ENCODE measurements at regions not wholly inside any gene's neighbourhood (a gene's known extent, or its start where the extent isn't known, plus 50 kb on each side); places are given as distances from the start of the nearest gene placed in this dataset.

DNA sequence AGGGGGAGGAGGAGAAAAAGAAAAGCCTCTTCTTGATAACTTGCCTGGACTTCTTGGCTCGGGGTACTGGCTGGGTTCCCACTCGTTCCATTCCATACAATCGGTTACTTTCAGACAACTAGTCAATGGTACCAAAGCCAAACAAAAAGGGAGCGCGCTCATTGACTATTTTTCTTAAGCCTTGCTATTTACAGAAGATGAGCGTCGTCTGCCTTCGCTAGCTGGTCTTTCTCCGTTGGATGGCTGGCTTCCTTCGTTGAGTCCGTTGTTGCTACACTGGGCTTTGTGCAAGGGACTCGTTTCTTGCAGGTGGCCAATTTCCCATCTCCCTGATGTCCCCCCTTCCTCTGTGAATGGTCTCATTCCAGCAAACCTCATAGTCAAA, 260.4 kb downstream of the ZNF516 start:
- DNase-seq (ENCODE audit: low spot score) (no peak), ATAC-seq (ENCODE audit: insufficient number of reproducible peaks, low FRiP score, low read depth) (no peak)
- H3K4me1 ChIP-seq (ENCODE audit: control insufficient read depth in 1 of 2, low read depth in 2 of 2): no peaks in the 10 kb centered on the region
- H3K27ac ChIP-seq: no peak overlapping the region
- H3K36me3 ChIP-seq: no peaks in the 10 kb centered on the region
- H3K4me3 ChIP-seq: no peak overlapping the region
- TF ChIP-seq, protein P1, sequence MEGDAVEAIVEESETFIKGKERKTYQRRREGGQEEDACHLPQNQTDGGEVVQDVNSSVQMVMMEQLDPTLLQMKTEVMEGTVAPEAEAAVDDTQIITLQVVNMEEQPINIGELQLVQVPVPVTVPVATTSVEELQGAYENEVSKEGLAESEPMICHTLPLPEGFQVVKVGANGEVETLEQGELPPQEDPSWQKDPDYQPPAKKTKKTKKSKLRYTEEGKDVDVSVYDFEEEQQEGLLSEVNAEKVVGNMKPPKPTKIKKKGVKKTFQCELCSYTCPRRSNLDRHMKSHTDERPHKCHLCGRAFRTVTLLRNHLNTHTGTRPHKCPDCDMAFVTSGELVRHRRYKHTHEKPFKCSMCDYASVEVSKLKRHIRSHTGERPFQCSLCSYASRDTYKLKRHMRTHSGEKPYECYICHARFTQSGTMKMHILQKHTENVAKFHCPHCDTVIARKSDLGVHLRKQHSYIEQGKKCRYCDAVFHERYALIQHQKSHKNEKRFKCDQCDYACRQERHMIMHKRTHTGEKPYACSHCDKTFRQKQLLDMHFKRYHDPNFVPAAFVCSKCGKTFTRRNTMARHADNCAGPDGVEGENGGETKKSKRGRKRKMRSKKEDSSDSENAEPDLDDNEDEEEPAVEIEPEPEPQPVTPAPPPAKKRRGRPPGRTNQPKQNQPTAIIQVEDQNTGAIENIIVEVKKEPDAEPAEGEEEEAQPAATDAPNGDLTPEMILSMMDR (IDR thresholded peaks at IDR 0.05): no peak
- H3K9me3 ChIP-seq: peaks cover 6% of the 10 kb centered on the region
- no peaks in the 10 kb centered on the region for H3K27me3 ChIP-seq (replicated peaks; ENCODE audit: insufficient read depth)

DNA sequence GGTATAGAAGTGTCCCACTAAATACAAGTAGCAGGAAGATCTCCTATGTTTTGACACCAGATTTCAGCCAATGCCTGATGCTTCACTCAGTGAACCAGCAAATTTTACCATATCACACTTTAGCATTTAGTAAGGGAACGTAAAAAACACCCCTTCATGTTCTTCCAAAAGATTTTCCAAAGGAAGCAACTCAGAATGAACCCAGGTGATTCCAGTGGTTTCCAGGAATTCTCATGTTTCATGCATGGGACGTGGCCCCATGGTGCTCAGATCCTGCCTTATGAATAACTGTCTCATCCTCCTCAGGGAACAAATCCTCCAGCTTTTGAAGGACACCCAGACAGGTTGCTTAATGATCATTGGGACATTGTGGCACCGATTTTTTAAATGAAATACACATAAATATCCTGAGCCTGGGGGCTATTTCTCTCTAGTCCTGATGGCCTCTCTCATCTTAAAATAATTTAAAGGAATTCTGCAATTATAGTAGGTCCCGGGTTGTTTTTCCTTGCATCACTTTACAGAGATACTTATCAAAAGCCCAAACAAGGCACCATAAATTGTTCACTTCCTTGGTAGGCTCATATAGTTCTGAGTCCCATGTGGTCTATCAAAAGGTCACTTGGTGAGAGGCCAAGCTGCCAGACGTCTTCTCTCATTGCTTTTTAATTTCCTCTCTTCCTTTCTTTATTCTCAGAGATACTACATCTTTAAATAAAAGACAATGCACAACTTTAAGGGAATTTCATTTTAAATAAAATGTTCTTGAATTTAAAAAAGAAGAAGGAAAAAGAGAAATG, 261.0 kb downstream of the ZNF516 start:
- H3K27me3 ChIP-seq (replicated peaks; ENCODE audit: insufficient read depth): no peaks in the 10 kb centered on the region
- no peak for DNase-seq (ENCODE audit: low spot score)
- ATAC-seq (ENCODE audit: insufficient number of reproducible peaks, low FRiP score, low read depth): no peak
- H3K4me3 ChIP-seq: no peak overlapping the region
- H3K36me3 ChIP-seq: no peaks in the 10 kb centered on the region
- peaks cover 6% of the 10 kb centered on the region for H3K9me3 ChIP-seq
- H3K27ac ChIP-seq: no peak overlapping the region
- TF ChIP-seq, protein P1 (IDR thresholded peaks at IDR 0.05): no peak
- H3K4me1 ChIP-seq (ENCODE audit: control insufficient read depth in 1 of 2, low read depth in 2 of 2): no peaks in the 10 kb centered on the region

DNA sequence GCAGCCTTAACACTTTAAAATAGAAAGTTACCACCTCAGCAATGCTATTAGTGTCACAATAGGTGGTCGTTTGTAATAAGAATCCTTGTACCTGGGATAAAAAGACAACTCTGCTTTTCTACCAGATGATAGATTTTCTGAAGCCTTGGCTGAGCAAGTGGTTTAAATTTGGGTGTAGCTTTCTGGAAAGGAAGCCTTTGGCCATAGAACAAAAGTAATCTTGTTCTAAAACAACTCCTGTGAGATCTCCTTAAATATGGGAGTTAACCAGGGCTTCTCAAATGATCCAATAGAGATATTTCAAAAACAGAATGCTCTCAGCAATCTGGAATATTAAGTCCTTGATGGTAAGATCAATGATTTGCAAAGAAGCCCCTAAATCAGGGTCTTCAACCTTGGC, 261.6 kb downstream of the ZNF516 start:
- H3K36me3 ChIP-seq: no peaks in the 10 kb centered on the region
- ATAC-seq (ENCODE audit: insufficient number of reproducible peaks, low FRiP score, low read depth) (no peak), DNase-seq (ENCODE audit: low spot score) (no peak)
- no peak overlapping the region for H3K27ac ChIP-seq
- no peaks in the 10 kb centered on the region for H3K27me3 ChIP-seq (replicated peaks; ENCODE audit: insufficient read depth)
- peaks cover 6% of the 10 kb centered on the region for H3K9me3 ChIP-seq
- H3K4me3 ChIP-seq: no peak overlapping the region
- H3K4me1 ChIP-seq (ENCODE audit: control insufficient read depth in 1 of 2, low read depth in 2 of 2): no peaks in the 10 kb centered on the region
- TF ChIP-seq, protein P1 (IDR thresholded peaks at IDR 0.05): no peak

DNA sequence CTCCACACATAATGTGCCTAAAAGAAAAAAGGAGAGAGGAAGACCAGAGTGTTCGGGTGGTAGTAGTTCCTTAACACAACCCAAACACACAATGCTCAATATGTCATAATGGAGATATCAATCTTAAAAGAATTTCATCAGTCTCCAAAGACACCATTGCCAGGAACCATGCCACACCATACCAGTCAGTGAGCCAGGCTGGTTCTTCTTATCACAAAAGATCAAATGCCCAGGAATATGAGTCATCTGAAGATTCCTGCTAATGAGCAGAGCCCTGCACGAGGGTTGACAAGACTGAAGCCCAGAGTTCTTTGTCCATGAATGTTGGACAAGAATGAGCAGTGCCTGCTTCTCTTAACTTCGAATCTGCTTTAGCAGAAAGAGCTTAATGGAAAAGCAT, 262.3 kb downstream of the ZNF516 start:
- H3K27ac ChIP-seq: no peak overlapping the region
- ATAC-seq (ENCODE audit: insufficient number of reproducible peaks, low FRiP score, low read depth) (no peak), DNase-seq (ENCODE audit: low spot score) (no peak)
- H3K27me3 ChIP-seq (replicated peaks; ENCODE audit: insufficient read depth): no peaks in the 10 kb centered on the region
- H3K4me3 ChIP-seq: no peak overlapping the region
- TF ChIP-seq, protein P1 (IDR thresholded peaks at IDR 0.05): no peak
- no peaks in the 10 kb centered on the region for H3K4me1 ChIP-seq (ENCODE audit: control insufficient read depth in 1 of 2, low read depth in 2 of 2)
- H3K9me3 ChIP-seq: peaks cover 3% of the 10 kb centered on the region
- H3K36me3 ChIP-seq: no peaks in the 10 kb centered on the region

DNA sequence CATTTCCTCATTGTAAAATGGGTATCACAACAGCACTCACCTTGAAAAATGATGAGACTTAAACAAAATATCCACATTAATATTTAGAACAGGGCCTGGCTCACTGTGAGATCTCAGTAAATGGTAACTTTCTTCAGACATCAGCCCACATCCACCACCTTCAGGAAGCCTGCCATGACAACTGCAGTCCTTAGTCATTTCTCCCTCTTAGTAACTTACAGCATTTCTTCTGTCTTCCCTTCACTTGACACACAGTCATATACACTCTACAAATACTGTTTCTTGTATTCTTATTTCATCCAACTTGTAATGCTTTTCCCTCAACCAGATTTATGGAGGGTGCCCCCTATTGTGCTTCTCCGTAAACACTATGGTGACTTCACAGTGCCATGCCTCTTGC, 263.0 kb downstream of the ZNF516 start:
- Histone ChIP-seq H3K27ac (no peak overlapping the region), H3K4me1 (ENCODE audit: control insufficient read depth in 1 of 2, low read depth in 2 of 2) (no peaks in the 10 kb centered on the region), H3K36me3 (no peaks in the 10 kb centered on the region), H3K9me3 (no peaks in the 10 kb centered on the region), H3K4me3 (no peak overlapping the region), H3K27me3 (replicated peaks; ENCODE audit: insufficient read depth) (no peaks in the 10 kb centered on the region)
- no peak for ATAC-seq (ENCODE audit: insufficient number of reproducible peaks, low FRiP score, low read depth)
- TF ChIP-seq, protein P1 (IDR thresholded peaks at IDR 0.05): no peak
- no peak for DNase-seq (ENCODE audit: low spot score)

All from thoracic aorta (tissue), 2 donors.